HG03175 (cell line): ENCODE measurements at regions not wholly inside any gene's neighbourhood (a gene's known extent, or its start where the extent isn't known, plus 50 kb on each side); places are given as distances from the start of the nearest gene placed in this dataset.
"Not testable (repeated sequence)": the region's sequence is repeated elsewhere in the genome, so short reads cannot be mapped to it uniquely, and the experiment has no call there.

Experiments
- ATAC-seq: cut with Tn5 transposase; IDR thresholded peaks from one replicate; pipeline ENCODE4 v1.9.1; 2021; ENCODE audit warnings: mild to moderate bottlenecking, moderate library complexity; ENCODE audit not compliant: unreplicated experiment

DNA sequence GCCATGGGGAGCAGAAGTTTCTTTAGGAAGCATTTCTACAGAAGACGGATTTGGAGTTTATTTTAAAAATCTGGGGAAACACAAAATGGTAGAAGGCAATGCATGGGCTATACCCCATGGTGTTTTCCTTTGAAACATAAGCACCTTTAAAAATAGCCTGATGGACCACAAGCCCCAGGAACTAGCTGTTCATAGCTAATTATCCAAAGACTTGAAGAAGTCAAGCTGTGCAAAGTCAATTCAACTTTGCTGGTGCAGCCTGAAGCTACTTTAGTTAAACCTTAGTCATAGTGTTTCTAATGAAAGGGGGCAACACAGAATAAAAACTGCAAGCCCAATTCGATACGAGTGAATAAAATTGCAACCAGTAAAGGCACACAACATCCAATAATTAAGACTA, 732.5 kb downstream of the GALC start:
- ATAC-seq: no peak

DNA sequence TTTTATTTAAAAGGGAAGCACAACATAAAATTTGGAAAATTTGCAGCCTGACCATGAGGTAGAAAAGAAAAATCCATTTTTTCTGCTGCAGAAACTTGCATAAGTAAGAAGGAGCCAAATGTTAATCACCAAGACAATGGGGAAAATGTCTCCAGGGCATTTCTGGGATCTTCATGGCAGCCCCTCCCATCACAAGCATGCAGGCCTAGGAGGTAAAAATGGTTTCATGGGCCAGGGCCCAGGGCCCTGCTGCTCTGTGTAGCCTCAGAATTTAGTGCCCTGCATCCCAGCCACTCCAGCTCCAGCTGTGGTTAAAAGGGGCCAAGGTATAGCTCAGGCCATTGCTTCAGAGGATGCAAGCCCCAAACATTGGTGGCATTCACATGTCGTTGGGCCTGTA, 735.6 kb downstream of the GALC start:
- ATAC-seq: no peak

DNA sequence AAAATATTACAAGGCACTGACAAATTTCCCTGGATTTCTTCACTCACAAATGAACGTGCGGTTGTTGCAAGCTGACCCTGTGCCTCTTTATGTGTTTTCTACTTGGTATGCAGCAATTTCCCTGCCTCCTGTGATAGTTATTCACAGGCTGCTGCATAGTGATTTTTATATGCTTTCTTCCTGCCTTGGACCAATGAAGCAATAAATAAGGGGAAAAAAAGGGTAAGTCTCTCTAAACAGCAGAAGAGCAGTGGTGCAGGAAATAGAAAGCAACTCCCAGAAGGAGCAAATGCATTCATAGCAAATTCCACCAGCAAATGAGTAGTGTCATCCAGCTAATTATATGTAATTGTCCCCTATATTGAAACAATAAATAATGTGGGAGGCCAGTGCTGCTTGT, 737.9 kb downstream of the GALC start:
- ATAC-seq: no peak

DNA sequence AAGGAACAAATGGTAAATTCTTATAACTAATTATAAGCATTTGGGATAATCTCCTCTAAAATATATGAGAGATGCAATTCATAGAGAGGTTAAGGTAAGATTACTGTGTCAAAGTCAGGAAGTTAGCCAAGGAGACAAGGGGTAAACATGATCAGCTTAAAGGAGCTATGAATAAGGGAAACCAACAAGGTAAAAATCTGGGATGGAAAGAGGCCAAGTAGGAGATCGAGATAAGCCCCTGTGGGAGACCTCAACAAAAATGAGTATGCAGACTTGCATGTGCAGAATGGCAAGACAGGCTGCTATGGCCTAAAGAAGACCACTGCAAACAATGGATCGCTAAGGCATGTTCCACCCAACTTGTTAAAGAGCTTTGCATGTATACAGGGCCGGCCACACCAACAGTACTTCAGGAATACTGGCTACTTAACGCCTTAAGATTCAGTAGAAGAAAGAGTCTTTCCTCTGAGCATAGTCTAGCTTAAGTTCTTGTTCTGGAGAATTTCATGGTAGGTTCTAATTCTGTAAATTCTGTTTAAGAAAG, 738.6 kb downstream of the GALC start:
- ATAC-seq: no peak

DNA sequence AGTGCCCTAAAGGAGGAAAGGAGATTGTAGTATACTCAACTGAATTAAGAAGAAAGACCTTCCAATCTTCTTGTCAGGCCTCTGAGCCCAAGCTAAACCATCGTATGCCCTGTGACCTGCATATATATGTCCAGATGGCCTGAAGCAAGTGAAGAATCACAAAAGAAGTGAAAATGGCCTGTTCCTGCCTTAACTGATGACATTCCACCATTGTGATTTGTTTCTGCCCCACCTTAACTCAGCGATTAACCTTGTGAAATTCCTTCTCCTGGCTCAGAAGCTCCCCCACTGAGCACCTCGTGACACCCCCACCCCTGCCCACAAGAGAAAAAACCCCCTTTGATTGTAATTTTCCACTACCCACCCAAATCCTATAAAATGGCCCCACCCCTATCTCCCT, 739.2 kb downstream of the GALC start:
- not testable (repeated sequence) for ATAC-seq

DNA sequence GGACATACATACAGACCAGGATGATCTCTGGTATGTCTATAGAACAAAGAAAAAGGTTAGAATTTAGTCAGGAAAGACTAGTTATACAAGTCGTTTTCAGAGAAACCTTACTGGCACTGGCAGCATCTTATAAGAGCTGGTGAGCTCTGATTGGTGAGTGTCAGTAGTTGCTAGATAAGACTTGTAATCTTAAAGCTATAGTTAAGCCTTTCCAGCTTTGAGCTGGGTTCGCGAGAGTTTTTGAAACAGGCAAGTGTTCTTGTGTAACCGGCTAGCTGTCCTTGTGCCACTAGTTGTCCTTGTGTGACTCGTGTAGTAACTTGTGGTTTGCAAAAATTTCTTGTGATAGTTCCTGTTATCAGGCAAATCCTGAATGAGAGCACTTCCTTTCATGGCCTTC, 740.9 kb downstream of the GALC start:
- no peak for ATAC-seq

DNA sequence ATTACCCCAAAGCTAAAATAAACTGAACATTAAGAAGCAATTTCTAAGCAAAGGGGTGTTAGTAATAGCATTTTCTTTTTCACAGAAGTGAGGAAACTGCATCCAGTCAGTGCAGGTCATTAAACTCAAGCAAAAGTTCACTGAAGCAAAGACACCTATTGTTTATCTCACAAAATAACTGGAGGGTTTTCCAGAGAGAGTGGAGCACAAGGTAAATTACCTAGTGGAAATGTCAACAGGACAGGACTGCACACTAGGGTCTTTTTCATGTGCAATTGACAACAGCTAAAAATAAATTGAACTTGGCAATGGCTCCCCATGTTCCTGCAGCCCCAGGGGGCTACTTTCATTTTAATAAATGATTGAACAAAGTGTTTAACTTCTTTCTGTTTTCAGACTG, 742.0 kb downstream of the GALC start:
- ATAC-seq: no peak

DNA sequence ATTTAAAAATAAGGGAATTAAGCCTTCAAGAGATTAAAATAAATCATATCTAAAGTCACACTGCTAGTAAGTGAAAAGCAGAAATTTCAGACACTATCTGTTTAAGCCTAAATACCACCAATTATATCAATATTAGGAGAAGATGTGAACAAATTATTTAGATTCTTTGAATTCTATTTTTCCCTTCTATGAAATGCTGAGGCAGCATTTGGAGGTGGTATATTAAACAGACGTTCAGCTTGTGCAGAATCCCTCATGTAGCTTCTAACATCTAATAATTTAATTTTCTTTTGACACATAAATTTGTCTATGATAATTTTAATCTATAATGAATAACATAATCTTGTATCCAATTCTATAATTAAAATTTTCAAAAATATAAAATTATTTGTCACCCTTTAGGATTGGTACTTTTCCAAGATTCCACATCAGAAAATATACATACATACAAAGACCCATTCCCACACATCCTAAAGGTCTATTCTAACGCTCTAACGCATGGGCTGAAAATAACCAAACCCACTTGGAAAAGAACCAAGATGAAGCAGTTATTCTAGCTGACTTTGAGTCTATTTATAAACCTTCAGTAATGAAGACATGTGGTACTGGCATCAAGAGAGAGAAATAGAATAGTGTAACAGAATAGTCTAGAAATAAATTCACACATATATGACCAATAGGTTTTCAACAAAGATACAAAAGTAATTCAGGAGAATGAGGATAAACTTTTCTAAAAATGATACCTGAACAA, 751.8 kb downstream of the GALC start:
- no peak for ATAC-seq

DNA sequence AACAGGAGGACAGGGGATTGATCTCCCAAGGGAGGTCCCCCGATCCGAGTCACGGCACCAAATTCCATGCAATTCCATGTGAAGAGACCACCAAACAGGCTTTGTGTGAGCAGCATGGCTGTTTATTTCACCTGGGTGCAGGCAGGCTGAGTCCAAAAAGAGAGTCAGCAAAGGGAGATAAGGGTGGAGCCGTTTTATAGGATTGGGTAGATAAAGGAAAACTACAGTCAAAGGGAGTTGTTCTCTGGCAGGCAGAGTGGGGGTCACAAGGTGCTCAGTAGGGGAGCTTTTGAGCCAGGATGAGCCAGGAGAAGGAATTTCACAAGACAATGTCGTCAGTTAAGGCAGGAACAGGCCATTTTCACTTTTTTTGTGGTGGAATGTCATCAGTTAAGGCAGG, 752.7 kb downstream of the GALC start:
- not testable (repeated sequence) for ATAC-seq

DNA sequence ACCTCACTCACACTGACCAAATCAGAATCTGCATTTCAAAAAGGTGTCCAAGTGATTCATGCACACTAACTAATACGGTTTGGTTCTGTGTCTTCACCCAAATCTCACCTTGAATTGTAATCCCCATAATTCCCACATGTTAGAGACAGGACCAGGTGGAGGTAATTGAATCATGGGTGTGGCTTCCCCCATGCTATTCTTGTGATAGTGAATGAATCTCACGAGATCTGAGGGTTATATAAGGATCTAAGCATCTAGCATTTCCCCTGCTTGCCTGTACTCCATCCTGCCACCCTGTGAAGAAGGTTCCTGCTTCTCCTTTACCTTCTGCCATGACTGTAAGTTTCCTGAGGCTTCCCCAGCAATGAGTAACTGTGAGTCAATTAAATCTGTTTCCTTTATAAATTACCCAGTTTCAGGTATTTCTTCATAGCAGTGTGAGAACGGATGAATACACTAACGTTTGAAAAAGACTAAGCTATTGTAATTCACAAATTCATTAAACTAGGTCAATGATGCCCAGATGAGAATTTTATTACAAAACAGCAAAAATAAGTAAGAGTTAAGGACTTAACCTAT, 759.1 kb downstream of the GALC start:
- no peak for ATAC-seq

DNA sequence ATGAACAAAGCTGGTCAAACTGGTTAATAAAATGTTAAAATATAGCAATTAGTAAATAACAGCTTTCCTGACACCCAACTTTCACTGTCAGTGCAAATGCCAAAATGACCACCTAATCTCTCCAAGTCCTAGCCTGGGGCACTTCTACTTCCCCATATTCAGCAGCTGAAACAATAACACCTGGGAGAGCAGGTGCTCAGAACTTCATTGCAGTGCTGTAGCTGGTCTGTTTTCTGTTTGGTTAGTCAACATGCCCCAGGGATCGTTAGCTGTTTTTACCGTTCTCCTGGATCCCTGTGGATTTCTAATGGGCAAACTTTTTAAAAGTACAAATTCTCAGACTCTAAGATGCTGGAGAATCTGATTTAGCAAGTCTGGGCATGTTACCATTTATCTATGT, 759.7 kb downstream of the GALC start:
- ATAC-seq: no peak

DNA sequence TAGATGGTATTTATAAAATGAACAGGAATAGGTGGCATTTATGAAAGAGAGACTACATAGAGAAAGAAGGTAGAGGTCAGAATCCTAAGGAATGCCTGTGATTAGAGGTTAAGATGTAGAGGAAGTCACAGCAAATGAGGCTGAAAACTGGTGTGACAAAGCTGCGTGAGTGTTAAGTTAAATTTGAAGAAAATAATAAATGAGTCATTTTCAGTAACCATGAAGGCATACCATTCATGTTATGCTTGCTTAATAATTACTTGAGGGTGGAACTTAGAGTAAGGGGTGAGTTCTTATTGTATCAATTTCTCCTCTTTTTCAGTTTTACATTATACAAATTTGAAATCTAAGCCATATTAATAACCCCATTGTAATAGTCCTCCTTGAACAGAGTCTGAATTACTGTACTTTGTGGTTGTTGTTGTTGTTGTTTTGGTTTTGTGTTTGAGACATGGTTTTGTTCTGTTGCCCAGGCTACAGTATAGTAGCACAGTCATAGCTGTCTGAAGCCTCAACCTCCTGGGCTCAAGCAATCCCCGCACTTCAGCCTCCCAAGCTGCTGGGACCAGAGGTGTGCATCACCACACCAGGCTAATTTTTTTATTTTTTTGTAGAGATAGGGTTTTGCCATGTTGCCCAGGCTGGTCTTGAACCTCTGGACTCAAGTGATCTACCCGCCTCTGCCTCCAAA, 761.5 kb downstream of the GALC start:
- ATAC-seq: no peak

DNA sequence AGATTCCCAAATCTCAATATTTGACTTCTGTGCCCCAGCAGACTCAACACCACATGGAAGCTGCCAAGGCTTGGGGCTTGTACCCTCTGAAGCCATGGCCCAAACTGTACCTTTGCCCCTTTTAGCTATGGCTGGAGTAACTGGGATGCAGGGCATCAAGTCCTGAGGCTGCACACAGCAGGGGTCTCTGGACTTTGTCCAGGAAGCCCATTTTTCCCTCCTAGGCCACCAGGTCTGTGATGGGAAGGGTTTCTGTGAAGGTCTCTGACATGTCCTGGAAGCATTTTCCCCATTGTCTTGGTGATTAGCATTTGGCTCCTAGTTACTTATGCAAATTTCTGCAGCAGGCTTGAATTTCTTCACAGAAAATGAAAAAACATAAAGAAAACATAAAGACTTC, 762.3 kb downstream of the GALC start:
- ATAC-seq: no peak

DNA sequence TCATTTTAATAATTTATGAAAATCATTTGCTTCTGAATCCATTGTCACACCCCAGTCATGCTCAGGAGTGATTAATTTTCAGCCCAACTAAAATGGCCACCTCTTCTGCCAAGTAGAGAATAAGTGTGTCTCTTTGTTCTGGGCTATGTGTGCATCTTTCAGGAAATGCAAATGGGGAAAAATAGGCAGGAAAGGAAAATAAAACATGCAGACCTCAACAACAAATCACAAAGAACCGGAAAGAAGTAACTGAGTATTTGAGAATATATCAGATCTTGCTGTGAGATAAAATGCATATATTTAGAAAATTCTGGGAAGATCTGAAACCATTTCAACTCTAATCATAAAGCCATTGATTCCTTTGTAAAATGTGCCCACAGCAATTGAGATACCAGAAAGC, 763.9 kb downstream of the GALC start:
- ATAC-seq: no peak

DNA sequence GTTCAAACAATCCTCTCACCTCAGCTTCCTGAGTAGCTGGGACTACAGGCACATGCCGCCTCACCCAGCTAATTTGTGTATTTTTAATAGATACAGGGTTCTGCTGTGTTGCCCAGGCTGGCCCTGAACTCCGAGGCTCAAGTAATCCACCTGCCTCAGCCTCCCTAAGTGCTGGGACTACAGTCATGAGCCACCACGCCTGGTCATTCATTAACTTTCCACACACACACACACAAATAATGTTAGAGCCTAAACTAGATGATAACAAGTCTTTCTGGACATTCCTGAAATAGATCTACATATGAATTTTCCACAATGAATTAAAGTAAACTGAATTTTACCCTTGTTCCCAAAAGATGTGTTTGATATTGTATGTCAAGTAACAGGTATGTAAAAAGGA, 776.0 kb downstream of the GALC start:
- no peak for ATAC-seq

DNA sequence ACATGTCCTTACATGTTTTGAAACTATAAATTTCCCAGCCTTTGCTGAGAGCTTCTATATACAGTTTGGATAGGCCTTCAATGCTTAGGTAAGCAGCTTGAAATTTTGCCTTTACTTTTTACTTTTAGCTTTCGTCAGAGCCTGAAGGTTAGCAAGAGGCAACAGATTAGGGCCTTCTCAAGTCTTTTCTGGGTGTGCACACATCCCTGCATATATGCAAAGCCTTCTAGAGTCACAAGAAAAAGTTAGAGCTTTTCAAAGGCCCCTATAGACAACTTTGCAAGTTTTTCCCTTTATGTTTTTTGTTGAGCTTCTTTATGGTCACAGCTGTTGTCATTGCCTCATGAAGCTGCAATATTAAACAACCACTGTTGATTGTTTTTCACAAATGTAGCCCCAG, 778.4 kb downstream of the GALC start:
- ATAC-seq: no peak

DNA sequence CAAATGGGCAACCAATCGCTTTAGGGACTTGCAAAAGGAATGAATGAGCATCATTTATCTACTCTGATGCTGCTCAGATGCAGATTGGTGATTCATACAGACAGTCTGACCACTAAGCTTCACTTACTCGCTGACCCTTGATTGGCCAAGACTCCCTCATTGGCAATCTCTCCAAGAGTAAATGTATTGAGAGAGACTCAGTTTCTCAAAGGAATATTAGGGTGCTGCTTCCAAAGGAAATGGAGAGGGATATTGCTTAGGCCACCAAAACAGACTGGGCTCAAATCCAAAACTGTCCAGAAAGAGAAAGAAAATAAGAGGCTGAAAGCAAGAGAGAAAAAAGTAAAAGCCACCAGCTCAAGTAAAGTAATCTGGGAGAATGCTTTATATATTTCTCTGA, 785.2 kb downstream of the GALC start:
- ATAC-seq: no peak

DNA sequence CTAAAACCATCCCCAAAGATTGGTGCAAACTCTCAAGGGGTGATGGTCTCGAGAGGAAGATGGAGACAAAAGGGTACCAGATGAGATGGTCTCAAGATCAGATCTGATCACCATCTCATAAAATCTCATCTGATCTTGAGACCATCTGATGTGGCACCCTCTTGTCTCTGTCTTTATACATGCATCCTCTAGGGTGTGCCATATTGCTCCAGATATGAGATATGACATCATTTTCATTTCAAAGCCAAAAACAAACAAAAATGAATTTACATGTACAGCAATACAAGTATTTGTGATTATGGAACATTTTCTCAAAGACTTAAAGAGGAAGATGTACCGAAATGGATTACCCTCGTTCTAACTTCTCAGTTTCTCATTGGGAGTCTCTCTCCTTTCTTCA, 787.2 kb downstream of the GALC start:
- ATAC-seq: no peak

DNA sequence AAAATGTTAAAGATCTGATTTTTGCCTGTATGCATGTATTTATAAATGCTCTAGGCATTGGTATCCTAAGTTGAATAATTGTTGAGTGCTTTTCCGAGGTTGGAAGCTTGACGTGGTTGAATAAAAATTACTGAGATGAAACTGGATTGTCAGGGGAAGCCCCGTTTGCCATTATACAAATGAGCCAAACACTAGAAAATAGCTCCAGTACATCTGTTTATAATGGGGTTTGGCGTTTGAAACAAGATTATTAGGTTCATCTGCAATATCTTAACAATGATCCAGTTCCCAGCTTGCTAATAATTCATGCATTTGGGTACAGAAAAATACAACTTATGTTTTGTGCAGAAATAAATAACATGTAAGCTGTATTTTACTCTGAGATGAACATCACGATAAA, 789.6 kb downstream of the GALC start:
- ATAC-seq: no peak

DNA sequence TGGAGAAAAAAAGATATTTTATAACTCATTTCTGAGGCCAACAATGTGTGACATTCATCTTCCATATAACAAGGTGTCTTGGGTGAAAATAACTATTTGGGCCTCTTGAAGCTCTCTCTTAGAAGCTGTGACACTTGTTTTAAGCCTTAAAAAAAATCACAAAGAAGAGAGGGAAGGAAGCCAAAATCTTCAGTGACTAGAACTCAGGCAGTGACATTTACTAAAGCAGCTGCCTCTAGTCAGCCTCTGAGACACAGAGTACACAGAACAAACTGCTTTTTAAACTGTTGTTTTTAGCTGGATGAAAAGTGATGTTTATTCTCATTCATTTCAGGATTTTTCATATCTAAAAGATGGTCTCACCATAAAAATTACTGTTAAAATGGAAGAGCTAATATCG, 793.6 kb downstream of the GALC start:
- no peak for ATAC-seq

DNA sequence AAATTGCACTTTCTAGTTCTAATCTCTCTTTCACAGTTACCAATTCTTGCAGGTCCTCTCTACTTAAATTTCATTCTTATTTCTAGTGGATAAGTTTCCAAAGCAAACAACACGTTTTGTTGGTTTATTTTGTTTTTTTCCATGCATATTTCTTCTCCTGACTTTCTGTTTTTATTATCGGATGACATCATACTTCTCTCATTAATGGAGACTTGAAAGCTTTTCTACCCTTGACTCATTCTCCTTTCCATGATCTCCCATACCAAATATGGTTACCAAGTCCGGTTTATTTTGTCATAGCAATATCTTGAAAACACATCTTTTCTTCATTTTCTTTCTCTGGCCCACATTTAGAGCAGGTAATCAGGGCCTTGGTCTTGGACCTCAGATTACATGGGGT, 796.5 kb downstream of the GALC start:
- no peak for ATAC-seq

DNA sequence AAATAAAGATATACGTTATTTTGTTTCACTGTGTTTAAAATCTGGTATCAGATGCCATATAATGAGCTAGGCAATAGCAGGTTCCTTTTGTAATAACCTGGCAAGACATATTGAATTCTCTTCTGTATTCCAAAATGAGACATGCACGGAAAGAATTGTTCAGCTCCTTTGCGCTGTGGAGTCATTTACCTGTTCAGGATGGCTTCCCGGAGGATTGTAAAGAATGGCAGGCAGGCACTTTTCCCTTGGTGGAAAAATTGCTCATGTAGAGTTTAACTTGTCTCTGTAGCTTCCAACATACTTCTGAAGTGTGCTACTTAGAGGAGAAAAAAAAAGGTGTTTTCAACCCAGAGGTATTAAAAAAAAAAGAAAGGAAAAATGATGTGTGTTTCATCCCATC, 805.2 kb downstream of the GALC start:
- no peak for ATAC-seq
